Left ventricle myocardium inferior (tissue), 1 donor: ENCODE measurements at regions not wholly inside any gene's neighbourhood (a gene's known extent, or its start where the extent isn't known, plus 50 kb on each side); places are given as distances from the start of the nearest gene placed in this dataset.
"Not testable (repeated sequence)": the region's sequence is repeated elsewhere in the genome, so short reads cannot be mapped to it uniquely, and the experiment has no call there.

Experiments
- DNase-seq: peaks from one replicate; pipeline ENCODE4 v3.0.0-alpha.2; 2020
- H3K27ac ChIP-seq: fragments of 200-600 bp; replicated peaks from 2 replicates; pipeline ENCODE4 v1.8.0; 2021
- H3K27me3 ChIP-seq: fragments of 200-600 bp; 2 replicates; pipeline ENCODE4 v1.8.0; 2021; ENCODE audit warnings: low read depth
- H3K36me3 ChIP-seq: fragments of 200-600 bp; 2 replicates; pipeline ENCODE4 v1.8.0; 2021
- H3K4me1 ChIP-seq: fragments of 200-600 bp; 2 replicates; pipeline ENCODE4 v1.8.0; 2021
- H3K4me3 ChIP-seq: fragments of 200-600 bp; 2 replicates; pipeline ENCODE4 v1.8.0; 2021; ENCODE audit warnings: mild to moderate bottlenecking, moderate library complexity
- H3K9me3 ChIP-seq: fragments of 200-600 bp; replicated peaks from 2 replicates; pipeline ENCODE4 v1.8.0; 2021
- CTCF ChIP-seq: fragments of 200-600 bp; IDR thresholded peaks from 2 replicates; pipeline ENCODE4 v1.8.0; 2021; ENCODE audit warnings: antibody characterized with exemption, mild to moderate bottlenecking, borderline replicate concordance
- intact Hi-C: fragments of 100-400 bp; cut with micrococcal nuclease; formaldehyde crosslinking; loops from one replicate; pipeline ENCODE4 v1.11.0; 2022
- donor health status: DM: no; HTN: yes; CAD: no; lungs with severe emphysema.

- no peak overlapping the region for H3K27ac ChIP-seq
- no peak overlapping the region for H3K4me3 ChIP-seq
- H3K9me3 ChIP-seq = peaks cover 13% of the 10 kb centered on the region
- no peaks in the 10 kb centered on the region for H3K36me3 ChIP-seq
- no peak for DNase-seq
- TF ChIP-seq CTCF = no peak
- no peaks in the 10 kb centered on the region for H3K27me3 ChIP-seq
- H3K4me1 ChIP-seq = no peaks in the 10 kb centered on the region
- intact Hi-C loops = no loop called here
Observed at GRCh38 chr6:91193446-91193845, 606.6 kb upstream of the MAP3K7 start.

GRCh38 chr6:91190041-91190440, 603.2 kb upstream of the MAP3K7 start:
- H3K36me3 ChIP-seq, H3K4me3 ChIP-seq, DNase-seq, H3K4me1 ChIP-seq, H3K27me3 ChIP-seq, intact Hi-C loops, H3K27ac ChIP-seq: not testable (repeated sequence)
- peaks cover 42% of the 10 kb centered on the region for H3K9me3 ChIP-seq

GRCh38 chr6:91185072-91185471, 598.2 kb upstream of the MAP3K7 start:
- Histone ChIP-seq H3K27me3 (no peaks in the 10 kb centered on the region), H3K27ac (no peak overlapping the region), H3K36me3 (no peaks in the 10 kb centered on the region), H3K4me1 (no peaks in the 10 kb centered on the region), H3K9me3 (peaks cover 38% of the 10 kb centered on the region), H3K4me3 (no peak overlapping the region)
- TF ChIP-seq CTCF = no peak
- intact Hi-C loops = no loop called here
- no peak for DNase-seq

- Histone ChIP-seq H3K4me1 (no peaks in the 10 kb centered on the region), H3K27me3 (no peaks in the 10 kb centered on the region), H3K27ac (no peak overlapping the region), H3K36me3 (no peaks in the 10 kb centered on the region), H3K4me3 (no peak overlapping the region), H3K9me3 (peaks cover 16% of the 10 kb centered on the region)
- no peak for DNase-seq
- TF ChIP-seq CTCF = no peak
- intact Hi-C loops = no loop called here
Observed at GRCh38 chr6:91181416-91181815, 594.5 kb upstream of the MAP3K7 start.

GRCh38 chr6:91173651-91174050, 586.8 kb upstream of the MAP3K7 start:
- DNase-seq = no peak
- intact Hi-C loops = no loop called here
- no peaks in the 10 kb centered on the region for H3K27me3 ChIP-seq
- H3K27ac ChIP-seq = no peak overlapping the region
- H3K36me3 ChIP-seq = no peaks in the 10 kb centered on the region
- no peak overlapping the region for H3K4me3 ChIP-seq
- TF ChIP-seq CTCF = no peak
- H3K4me1 ChIP-seq = no peaks in the 10 kb centered on the region
- H3K9me3 ChIP-seq = no peaks in the 10 kb centered on the region

GRCh38 chr6:91173186-91173585, 586.3 kb upstream of the MAP3K7 start:
- intact Hi-C loops = no loop called here
- no peak overlapping the region for H3K4me3 ChIP-seq
- TF ChIP-seq CTCF = no peak
- no peak overlapping the region for H3K27ac ChIP-seq
- H3K27me3 ChIP-seq = no peaks in the 10 kb centered on the region
- no peaks in the 10 kb centered on the region for H3K9me3 ChIP-seq
- DNase-seq = no peak
- H3K36me3 ChIP-seq = no peaks in the 10 kb centered on the region
- H3K4me1 ChIP-seq = no peaks in the 10 kb centered on the region
